Effector memory CD4-positive, alpha-beta T cell (primary cell): ENCODE measurements at regions not wholly inside any gene's neighbourhood (a gene's known extent, or its start where the extent isn't known, plus 50 kb on each side); places are given as distances from the start of the nearest gene placed in this dataset.
"Not testable (repeated sequence)": the region's sequence is repeated elsewhere in the genome, so short reads cannot be mapped to it uniquely, and the experiment has no call there.

Experiments
- DNase-seq, 3 donors: peaks; one replicate each; pipeline ENCODE4 v3.0.0-alpha.2; 2020
- H3K27ac ChIP-seq: 2 replicates; pipeline ENCODE4 v1.7.0; 2013; ENCODE audit warnings: mild to moderate bottlenecking, low read length, moderate library complexity; ENCODE audit not compliant: insufficient read depth, poor library complexity, severe bottlenecking
- H3K27me3 ChIP-seq: replicated peaks from 2 replicates; pipeline ENCODE4 v1.7.0; 2013; ENCODE audit warnings: mild to moderate bottlenecking, low read length; ENCODE audit not compliant: insufficient read depth, control insufficient read depth, poor library complexity, severe bottlenecking
- H3K36me3 ChIP-seq: 2 replicates; pipeline ENCODE4 v1.7.0; 2013; ENCODE audit warnings: mild to moderate bottlenecking, low read length, moderate library complexity; ENCODE audit not compliant: control insufficient read depth, insufficient read depth
- H3K4me1 ChIP-seq: 2 replicates; pipeline ENCODE4 v1.7.0; 2013; ENCODE audit warnings: low read length, mild to moderate bottlenecking; ENCODE audit not compliant: control insufficient read depth, insufficient read depth, poor library complexity, severe bottlenecking
- H3K4me3 ChIP-seq: 2 replicates; pipeline ENCODE4 v1.7.0; 2013; ENCODE audit warnings: low read length, low read depth, mild to moderate bottlenecking; ENCODE audit not compliant: insufficient read depth, poor library complexity, severe bottlenecking
- H3K9me3 ChIP-seq: 2 replicates; pipeline ENCODE4 v1.7.0; 2013; ENCODE audit warnings: mild to moderate bottlenecking, low read length, moderate library complexity; ENCODE audit not compliant: control insufficient read depth

DNA sequence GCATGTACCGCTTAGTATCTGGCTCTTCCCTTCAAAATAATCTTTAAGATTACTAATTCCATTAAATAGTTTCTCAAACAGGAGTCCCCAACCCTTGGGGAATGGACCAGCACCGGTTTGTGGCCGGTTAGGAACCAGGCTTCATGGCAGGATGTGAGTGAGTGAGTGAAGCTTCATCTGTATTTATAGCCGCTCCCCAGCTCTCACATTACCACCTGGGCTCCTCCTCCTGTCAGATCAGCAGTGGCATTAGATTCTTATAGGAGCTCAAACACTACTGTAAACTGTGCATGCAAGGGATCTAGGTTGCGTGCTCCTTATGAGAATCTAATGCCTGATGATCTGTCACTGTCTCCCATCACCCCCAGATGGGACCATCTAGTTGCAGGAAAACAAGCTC is 332.6 kb upstream of the ZNF608 start:
- H3K4me3 ChIP-seq, DNase-seq, H3K27me3 ChIP-seq, H3K27ac ChIP-seq, H3K9me3 ChIP-seq, H3K4me1 ChIP-seq, H3K36me3 ChIP-seq: not testable (repeated sequence)

DNA sequence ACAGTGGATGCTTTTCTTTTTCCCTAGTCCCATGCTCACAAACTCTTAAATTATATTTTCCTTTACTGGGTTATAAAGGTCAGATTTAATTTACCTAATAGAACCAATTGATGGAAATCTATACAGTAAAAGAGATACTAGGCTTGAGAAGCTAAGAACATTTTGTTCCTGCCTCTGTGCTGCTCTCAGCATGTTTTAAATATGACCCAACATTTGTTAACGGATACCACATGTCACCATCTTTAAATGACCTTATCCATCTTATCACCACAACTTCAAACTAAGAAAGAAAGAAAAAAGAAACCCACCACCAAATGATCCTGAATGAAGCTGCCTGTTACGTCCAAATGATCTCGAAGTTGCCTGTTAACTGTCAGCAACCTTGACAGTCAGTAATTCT is 334.7 kb upstream of the ZNF608 start:
- H3K36me3 ChIP-seq, result no peaks in the 10 kb centered on the region
- DNase-seq, result no peak
- no peak overlapping the region for H3K4me3 ChIP-seq
- H3K9me3 ChIP-seq, result no peaks in the 10 kb centered on the region
- no peak overlapping the region for H3K27ac ChIP-seq
- H3K27me3 ChIP-seq, result no peaks in the 10 kb centered on the region
- no peaks in the 10 kb centered on the region for H3K4me1 ChIP-seq

- no peak for DNase-seq
- no peak overlapping the region for H3K4me3 ChIP-seq
- H3K36me3 ChIP-seq, result no peaks in the 10 kb centered on the region
- H3K4me1 ChIP-seq, result no peaks in the 10 kb centered on the region
- no peaks in the 10 kb centered on the region for H3K27me3 ChIP-seq
- H3K9me3 ChIP-seq, result no peaks in the 10 kb centered on the region
- H3K27ac ChIP-seq, result no peak overlapping the region
These were observed 337.5 kb upstream of the ZNF608 start for GRCh38 chr5:125083981-125084380.

DNA sequence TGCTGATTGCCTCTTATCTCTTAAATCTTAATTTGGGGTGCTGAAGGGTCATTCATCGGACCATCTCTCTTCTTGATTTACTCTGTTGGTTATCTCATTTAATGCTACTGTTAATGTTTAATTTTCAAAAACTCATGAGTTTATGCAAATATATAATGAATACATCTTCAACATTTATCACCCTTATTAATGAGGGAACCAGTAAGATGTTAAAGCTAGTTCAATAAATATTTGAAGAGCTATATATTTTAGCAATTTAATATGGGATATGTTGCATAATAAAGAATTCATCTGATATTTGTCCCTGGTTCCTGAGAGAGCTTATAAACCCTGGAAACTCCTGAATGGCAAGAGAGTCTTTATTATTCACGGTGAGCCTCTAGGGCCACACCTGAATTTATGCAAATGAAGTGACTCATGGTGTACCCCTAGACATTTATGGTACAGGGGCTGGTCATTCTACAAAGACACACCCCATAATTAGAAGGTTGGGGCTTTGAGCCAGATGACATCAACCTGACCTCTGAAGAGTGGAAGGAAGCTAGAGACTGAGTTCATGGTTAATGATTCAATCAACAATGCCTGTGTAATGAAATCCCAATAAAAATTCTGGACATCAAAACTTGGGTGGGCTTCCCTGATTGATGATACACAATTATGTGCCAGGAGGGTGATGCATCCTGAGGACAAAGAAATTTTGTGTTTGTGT is 339.5 kb upstream of the ZNF608 start:
- H3K27me3 ChIP-seq, result no peaks in the 10 kb centered on the region
- H3K36me3 ChIP-seq, result no peaks in the 10 kb centered on the region
- no peak overlapping the region for H3K27ac ChIP-seq
- no peak overlapping the region for H3K4me3 ChIP-seq
- no peak for DNase-seq
- H3K9me3 ChIP-seq, result no peaks in the 10 kb centered on the region
- no peaks in the 10 kb centered on the region for H3K4me1 ChIP-seq

GRCh38 chr5:125088522-125089105 is 342.2 kb upstream of the ZNF608 start:
- DNase-seq, result no peak
- no peaks in the 10 kb centered on the region for H3K36me3 ChIP-seq
- H3K27ac ChIP-seq, result no peak overlapping the region
- H3K27me3 ChIP-seq, result no peaks in the 10 kb centered on the region
- no peaks in the 10 kb centered on the region for H3K4me1 ChIP-seq
- H3K4me3 ChIP-seq, result no peak overlapping the region
- no peaks in the 10 kb centered on the region for H3K9me3 ChIP-seq

- H3K4me3 ChIP-seq, H3K4me1 ChIP-seq, H3K27me3 ChIP-seq, H3K9me3 ChIP-seq, H3K27ac ChIP-seq, DNase-seq, H3K36me3 ChIP-seq: not testable (repeated sequence)
These were observed 345.7 kb upstream of the ZNF608 start for GRCh38 chr5:125092138-125092537.

GRCh38 chr5:125093776-125094175 is 347.3 kb upstream of the ZNF608 start:
- H3K9me3 ChIP-seq, result no peaks in the 10 kb centered on the region
- no peaks in the 10 kb centered on the region for H3K36me3 ChIP-seq
- no peaks in the 10 kb centered on the region for H3K27me3 ChIP-seq
- no peak overlapping the region for H3K4me3 ChIP-seq
- DNase-seq, result no peak
- H3K4me1 ChIP-seq, result no peaks in the 10 kb centered on the region
- H3K27ac ChIP-seq, result no peak overlapping the region

DNA sequence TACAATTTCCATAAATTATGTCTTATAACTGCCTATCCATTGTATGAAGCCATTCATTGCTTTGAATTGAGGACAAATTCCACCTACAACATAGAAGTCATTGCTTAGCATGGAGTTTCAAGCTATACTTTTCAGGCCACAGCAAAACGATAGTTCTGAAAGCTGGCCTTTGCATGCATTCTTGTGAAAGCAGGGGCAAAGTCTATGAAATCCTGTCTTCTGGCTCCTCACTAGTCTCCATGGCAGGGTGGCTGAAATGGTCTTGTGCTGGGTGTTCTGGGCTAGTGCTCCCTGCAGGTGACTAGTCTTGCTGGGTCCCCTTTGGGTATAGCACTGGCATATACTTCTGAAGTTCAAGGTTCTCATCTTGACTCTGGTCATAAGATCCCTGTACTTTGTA is 353.9 kb upstream of the ZNF608 start:
- Histone ChIP-seq H3K9me3 (no peaks in the 10 kb centered on the region), H3K4me1 (no peaks in the 10 kb centered on the region), H3K27ac (no peak overlapping the region), H3K36me3 (no peaks in the 10 kb centered on the region), H3K27me3 (no peaks in the 10 kb centered on the region), H3K4me3 (no peak overlapping the region)
- DNase-seq, result no peak

DNA sequence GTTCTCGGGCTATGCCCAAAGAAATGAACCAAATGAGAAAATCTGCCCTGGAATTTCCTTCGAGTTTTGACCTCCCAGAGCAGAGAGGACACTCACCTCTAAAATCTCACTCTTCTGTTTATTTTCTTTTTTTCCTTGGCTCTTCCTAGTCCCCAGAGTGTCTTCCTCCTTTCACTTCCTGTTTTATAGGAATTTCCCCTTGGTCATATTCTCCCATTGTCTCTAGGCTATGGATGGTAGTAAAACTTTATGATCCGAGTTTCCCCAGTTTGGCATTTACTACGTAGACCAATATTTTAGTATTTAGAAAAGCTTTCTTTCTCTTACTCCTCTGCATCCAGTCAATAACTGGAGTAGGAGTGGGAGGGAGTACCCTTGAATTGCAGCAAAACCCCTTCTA is 354.5 kb upstream of the ZNF608 start:
- no peak for DNase-seq
- Histone ChIP-seq H3K4me3 (no peak overlapping the region), H3K9me3 (no peaks in the 10 kb centered on the region), H3K36me3 (no peaks in the 10 kb centered on the region), H3K27me3 (no peaks in the 10 kb centered on the region), H3K27ac (no peak overlapping the region), H3K4me1 (no peaks in the 10 kb centered on the region)

- Histone ChIP-seq H3K27me3 (no peaks in the 10 kb centered on the region), H3K4me1 (no peaks in the 10 kb centered on the region)
These were observed 357.0 kb upstream of the ZNF608 start for GRCh38 chr5:125103459-125103858.

More at GRCh38 chr5:125103459-125103858, 357.0 kb upstream of the ZNF608 start:
- no peak overlapping the region for H3K27ac ChIP-seq
- H3K4me3 ChIP-seq, result no peak overlapping the region
- DNase-seq, result no peak
- no peaks in the 10 kb centered on the region for H3K36me3 ChIP-seq
- H3K9me3 ChIP-seq, result no peaks in the 10 kb centered on the region
